NOMO-1 treated with DMSO at 0.1 percent for 48 hours (cell line): ENCODE measurements at regions not wholly inside any gene's neighbourhood (a gene's known extent, or its start where the extent isn't known, plus 50 kb on each side); places are given as distances from the start of the nearest gene placed in this dataset.

Experiments used
- DNase-seq: peaks from one replicate; lab custom pipeline; 2025; ENCODE audit not compliant: unreplicated experiment; lab: John Stamatoyannopoulos, UW

DNA sequence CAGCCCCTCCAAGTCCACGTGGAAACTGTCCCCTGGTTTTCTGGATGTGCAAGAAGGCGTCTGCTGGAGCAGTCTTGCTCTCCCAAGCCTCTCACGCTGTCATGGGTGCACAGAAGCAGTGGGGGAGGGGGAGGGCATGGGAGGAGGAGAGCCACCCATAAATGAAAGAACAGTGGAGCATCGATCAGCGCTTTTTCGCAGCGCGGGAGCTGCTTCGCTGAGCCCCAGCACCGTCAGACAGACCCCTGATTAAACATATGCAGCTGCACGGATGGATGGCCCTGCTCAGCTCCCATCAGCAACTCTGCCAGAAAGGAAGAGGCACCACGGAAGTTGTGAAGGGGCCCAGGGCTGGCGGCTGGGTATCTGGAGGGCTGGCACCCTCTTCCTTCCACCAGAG is 264.9 kb downstream of the UQCRFS1 start:
- no peak for DNase-seq

GRCh38 chr19:28943651-28944050 is 269.3 kb downstream of the UQCRFS1 start:
- no peak for DNase-seq

GRCh38 chr19:28941833-28942232 is 271.1 kb downstream of the UQCRFS1 start:
- DNase-seq = no peak

- DNase-seq = no peak
Measured at GRCh38 chr19:28940751-28941500, 272.0 kb downstream of the UQCRFS1 start.

GRCh38 chr19:28939236-28939635 is 273.7 kb downstream of the UQCRFS1 start:
- no peak for DNase-seq

GRCh38 chr19:28936001-28936400 is 276.9 kb downstream of the UQCRFS1 start:
- no peak for DNase-seq

DNA sequence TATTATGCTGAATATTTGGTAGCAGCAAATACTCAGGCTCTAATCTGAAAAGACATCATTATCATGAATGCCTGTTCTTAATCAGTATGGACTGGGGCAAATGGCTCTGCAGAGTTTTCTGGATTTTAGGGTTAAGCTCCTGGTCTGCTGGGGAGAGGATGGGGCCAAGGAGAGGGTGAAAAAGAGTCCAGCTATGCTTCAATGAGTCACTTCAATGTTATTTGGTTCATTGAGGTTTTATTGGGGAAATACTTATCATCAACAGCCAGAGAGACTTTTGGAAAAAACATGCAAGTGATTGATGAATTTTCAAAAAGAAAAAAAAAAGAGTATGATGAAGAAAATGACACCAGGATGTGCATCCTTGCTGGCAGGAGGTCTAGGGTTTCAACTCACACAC is 278.3 kb downstream of the UQCRFS1 start:
- DNase-seq = no peak

- no peak for DNase-seq
Measured at GRCh38 chr19:28933039-28933438, 279.9 kb downstream of the UQCRFS1 start.

GRCh38 chr19:28932446-28932845 is 280.5 kb downstream of the UQCRFS1 start:
- no peak for DNase-seq

GRCh38 chr19:28929006-28929405 is 283.9 kb downstream of the UQCRFS1 start:
- no peak for DNase-seq

- no peak for DNase-seq
Measured at GRCh38 chr19:28927456-28927855, 285.5 kb downstream of the UQCRFS1 start.

- no peak for DNase-seq
Measured at GRCh38 chr19:28920269-28921066, 292.5 kb downstream of the UQCRFS1 start.

DNA sequence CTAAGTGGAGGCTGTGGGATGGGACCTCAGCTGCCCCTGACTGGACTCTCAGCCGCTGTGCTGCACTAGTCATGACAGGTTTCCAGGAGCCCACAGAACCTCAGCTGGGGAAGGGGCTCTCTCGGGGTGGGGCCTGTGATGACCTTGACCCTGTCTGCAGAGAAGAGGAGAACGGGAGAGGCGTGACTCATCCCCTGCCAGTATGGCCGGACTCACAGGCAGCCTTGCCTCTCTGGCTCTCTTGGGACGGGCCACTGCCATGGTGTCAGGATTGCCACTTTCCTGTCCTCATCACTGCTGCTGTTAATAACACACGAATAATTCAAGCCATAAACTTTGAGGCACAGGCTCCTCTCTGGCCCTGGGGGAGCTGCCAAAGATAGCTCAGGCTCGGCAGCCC is 295.3 kb downstream of the UQCRFS1 start:
- no peak for DNase-seq

DNA sequence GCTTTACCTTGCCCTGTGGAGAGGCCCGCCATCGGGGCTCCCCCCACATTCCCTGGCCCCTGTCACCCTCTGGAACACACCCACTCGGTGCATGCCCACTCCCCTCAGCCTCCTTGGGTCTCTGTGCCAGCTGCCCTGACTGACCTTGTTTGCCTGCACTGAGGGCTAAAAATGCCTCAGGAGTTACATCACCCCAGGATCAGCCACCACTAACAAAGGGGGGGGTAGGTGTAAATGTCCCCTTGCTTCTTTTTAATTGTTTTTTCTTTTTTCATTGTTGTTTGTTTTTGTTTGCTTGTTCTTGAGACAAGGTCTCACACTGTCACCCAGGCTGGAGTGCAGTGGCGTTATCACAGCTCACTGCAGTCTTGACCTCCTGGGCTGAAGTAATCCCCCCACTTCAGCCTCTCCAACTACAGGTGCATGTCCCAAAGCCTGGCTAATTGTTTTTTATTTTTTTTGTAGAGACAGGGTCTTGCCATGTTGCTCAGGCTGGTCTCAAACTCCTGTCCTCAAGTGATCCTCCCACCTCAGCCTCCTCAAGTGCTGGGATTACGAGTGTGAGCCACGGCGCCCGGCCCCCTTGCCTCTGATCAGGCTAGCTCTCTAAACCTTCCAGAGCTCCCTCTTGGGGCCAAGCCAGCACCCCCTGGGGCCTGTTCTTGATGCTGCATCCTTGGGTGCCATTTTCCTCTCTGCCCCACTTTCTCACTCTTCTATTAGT is 297.1 kb downstream of the UQCRFS1 start:
- DNase-seq = no peak

GRCh38 chr19:28915202-28915601 is 297.7 kb downstream of the UQCRFS1 start:
- DNase-seq = no peak

DNA sequence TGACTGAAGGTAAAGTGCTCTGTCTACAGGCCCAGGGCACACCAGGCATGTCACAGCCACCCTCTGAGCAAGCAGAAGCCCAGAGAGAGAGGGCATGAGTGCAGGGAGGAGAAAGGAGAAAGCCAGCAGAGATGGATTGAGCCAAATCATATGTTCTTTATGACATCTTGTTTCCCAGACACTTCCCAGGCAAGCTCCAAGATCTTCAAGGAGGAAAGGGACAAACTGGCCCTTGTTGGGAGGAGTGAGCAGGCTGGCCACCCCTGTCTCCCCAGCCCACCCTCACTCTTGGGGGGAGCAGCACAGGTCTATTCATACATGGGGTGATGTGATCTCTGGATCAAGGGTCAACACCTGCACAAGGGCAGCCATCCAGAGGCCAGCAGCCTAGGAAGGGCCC is 298.8 kb downstream of the UQCRFS1 start:
- no peak for DNase-seq

- DNase-seq = no peak
Measured at GRCh38 chr19:28913626-28914025, 299.3 kb downstream of the UQCRFS1 start.

DNA sequence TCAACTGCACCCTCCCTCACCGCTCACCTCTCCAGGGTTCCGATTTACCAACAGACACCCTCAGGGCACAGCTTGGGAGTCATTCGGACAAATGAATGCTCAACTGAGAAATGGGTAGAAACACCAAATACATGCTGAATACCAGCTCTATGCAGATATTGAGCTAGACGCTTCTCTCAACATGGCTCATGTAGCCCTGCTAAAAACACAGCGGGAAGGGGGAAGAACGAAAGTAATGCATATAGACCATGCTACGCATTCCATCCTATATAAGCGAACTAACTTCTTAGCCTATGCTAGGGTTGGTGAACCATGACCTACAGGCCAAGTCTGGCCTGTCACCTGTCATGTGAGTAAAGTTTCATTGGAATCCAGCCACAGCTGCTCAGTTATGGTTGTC is 304.0 kb downstream of the UQCRFS1 start:
- no peak for DNase-seq

DNA sequence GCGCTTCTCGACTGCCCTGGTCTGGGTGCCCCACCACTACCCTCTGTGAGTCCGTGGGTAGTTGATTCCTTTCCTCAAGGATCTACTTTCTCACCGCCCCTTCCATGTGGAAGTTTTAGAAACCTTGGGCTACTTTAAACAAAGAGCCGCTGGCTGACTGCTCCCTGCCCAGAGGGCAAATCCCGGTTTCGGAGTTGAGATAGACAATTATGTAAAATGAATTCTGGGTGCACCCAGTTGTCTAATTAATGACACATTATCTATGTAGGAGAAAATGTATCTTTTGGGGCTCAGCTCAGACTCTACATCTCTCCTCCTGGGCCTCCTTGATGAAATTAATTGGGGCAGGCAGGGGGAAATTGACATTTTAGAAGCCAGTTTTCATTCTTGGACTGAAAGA is 305.4 kb downstream of the UQCRFS1 start:
- no peak for DNase-seq

DNA sequence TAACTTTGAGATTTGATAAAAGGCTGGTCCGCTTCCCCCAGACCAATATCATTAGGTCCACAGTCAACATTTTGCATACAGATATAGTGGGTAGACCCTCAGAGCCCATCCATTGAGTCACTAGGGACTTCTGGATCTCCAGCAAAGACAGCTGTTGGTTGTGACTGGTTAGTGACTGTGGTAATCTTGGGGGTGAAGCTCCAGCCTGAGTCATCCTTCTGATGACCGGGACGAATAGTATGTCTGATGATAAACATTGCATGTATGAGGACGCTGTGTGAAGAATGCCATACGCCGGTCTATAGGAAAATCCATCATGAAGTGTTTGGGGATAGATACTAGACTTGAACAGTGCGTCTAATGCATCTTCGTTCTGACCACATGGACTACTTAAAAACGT is 307.0 kb downstream of the UQCRFS1 start:
- no peak for DNase-seq

DNA sequence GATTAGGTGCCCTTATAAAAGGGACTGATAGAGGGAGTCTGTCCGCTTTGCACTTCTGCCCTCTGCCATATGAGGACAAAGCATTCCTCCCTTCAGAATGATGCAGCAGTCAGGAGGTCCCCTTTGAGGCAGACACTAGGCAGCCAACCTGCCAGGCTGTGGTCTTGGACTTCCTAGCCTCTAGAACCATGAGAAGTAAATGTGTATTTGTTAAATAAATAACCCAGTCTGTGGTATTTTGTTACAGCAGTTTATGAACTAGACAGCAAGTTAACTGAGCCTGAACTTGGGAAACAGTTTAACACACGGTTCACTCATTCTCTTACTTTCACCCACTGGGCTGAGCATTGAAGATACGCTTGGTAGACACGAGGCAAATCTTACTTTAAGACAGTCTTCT is 313.2 kb downstream of the UQCRFS1 start:
- no peak for DNase-seq

DNA sequence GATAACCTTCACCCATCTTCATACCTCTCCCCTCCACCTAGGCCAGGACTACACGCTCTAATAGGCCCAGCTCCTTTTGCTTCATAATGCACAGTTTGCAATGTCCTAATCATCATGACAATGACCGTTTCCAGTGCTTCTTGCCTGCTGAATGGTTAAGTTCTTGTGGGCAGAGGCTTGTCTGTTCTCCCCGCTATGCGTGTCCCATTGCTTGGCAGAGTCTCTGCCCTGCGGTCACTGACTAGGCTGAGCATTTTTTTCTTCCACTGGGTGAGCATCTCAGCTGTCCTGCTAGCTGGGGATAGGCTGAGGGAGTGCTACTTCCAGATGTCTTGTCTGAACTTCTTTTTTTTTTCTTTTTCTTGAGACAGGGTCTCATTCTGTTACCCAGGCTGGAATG is 314.7 kb downstream of the UQCRFS1 start:
- no peak for DNase-seq
